Breast epithelium (tissue), 4 donors: ENCODE measurements at regions not wholly inside any gene's neighbourhood (a gene's known extent, or its start where the extent isn't known, plus 50 kb on each side); places are given as distances from the start of the nearest gene placed in this dataset.

Source experiments
- DNase-seq, 2 donors: peaks; one replicate each; pipeline ENCODE4 v3.0.0-alpha.2; 2019; ENCODE audit warnings: low spot score in 2 of 2
- H3K27ac ChIP-seq, 2 donors: fragments of 200-600 bp; sonication (generic) in 1 of 2; one replicate each; pipeline ENCODE4 v1.5.1; 2016 to 2019; ENCODE audit warnings: mild to moderate bottlenecking in 1 of 2
- H3K27me3 ChIP-seq, 2 donors: fragments of 200-600 bp; sonication (generic) in 1 of 2; one replicate each; pipeline versions ENCODE4 v1.5.1 to v1.6.0; 2017 to 2019; ENCODE audit warnings: control low read depth in 1 of 2, mild to moderate bottlenecking in 1 of 2
- H3K36me3 ChIP-seq: fragments of 200-600 bp; one replicate; pipeline ENCODE4 v1.5.1; 2019
- H3K4me1 ChIP-seq, 2 donors: fragments of 200-600 bp; sonication (generic); one replicate each; pipeline ENCODE4 v1.5.1; 2016 to 2019; ENCODE audit warnings: control low read depth in 1 of 2
- H3K4me3 ChIP-seq, 3 donors: fragments of 200-600 bp; sonication (generic); 1 replicate in 2 of 3; 2 replicates in 1 of 3; pipeline ENCODE4 v1.5.1; 2016 to 2019; ENCODE audit warnings: mild to moderate bottlenecking in 3 of 3, moderate library complexity in 2 of 3
- H3K9me3 ChIP-seq, 2 donors: fragments of 200-600 bp; sonication (generic) in 1 of 2; one replicate each; pipeline ENCODE4 v1.5.1; 2016 to 2019; ENCODE audit warnings: control low read depth in 1 of 2
- POLR2A ChIP-seq: fragments of 450-650 bp; IDR thresholded peaks from one replicate; pipeline ENCODE4 v1.6.1; 2016; ENCODE audit warnings: antibody characterized with exemption, mild to moderate bottlenecking, moderate library complexity
- POLR2AphosphoS5 ChIP-seq, 3 donors: sonication (generic); formaldehyde crosslinking; IDR thresholded peaks; one replicate each; pipeline ENCODE4 v1.6.1; 2017; ENCODE audit warnings: antibody characterized with exemption in 3 of 3
- intact Hi-C: fragments of 100-400 bp; cut with DNase I; formaldehyde crosslinking; loops from one replicate; pipeline ENCODE4 v1.15.1; 2023; ENCODE audit warnings: low total_unique reads
- TF ChIP-seq, protein P1 (sequence below), 3 donors: fragments of 450-650 bp; IDR thresholded peaks; one replicate each; pipeline ENCODE4 v1.5.1; 2016 to 2017; ENCODE audit warnings: antibody characterized with exemption in 3 of 3, mild to moderate bottlenecking in 3 of 3, moderate library complexity in 3 of 3

DNA sequence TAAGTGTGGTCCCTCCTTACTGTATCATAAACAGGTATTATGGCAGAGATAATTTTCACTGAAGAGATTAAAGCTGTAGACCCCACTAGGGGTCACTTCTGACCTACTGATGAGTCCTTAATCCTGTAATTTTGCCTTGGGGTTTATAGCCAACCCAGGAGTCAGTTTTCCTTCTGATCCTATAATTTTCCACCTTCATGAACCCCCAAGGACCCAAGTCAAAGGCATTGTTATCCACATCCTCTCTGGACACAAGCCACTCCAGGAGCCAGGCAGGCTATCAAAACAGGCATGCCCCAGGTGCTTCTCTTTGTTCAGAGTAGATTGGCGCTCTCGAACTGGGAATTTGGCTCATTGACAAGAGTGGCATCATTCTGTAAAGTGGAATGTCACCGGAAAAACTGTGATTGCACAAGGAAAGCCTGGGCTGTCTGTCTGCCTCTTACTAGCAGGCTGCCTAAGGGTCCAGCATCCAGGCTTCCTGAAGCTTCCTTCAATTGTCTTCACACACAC is 1523.2 kb upstream of the FLRT2 start:
- no peak for DNase-seq
- intact Hi-C loops: no loop called here

DNA sequence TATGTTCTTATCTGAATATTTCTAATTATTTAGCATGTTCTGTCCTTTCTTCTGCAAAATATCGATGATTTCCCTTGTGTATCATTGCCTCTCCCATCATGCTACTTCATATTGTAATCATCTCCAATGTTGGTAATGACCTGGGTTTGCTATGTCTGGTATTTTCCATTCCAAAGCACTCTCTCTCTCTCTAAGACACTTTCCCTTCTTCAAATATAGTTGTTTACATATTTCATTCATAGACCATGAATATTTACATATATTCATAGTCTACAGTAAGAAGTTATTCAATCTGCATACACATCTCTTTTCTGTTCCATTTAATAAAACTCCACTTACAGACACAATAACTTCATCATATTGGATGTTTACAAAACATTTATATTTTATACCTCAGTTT is 1516.5 kb upstream of the FLRT2 start:
- no peak overlapping the region for H3K27ac ChIP-seq
- no peaks in the 10 kb centered on the region for H3K27me3 ChIP-seq
- no peak for DNase-seq
- intact Hi-C loops: no loop called here
- H3K4me3 ChIP-seq: no peak overlapping the region
- no peaks in the 10 kb centered on the region for H3K36me3 ChIP-seq
- H3K9me3 ChIP-seq: no peaks in the 10 kb centered on the region
- no peaks in the 10 kb centered on the region for H3K4me1 ChIP-seq
- no peak for TF ChIP-seq POLR2A
- TF ChIP-seq POLR2AphosphoS5 (IDR thresholded peaks at IDR 0.05): no peak
- TF ChIP-seq, protein P1, sequence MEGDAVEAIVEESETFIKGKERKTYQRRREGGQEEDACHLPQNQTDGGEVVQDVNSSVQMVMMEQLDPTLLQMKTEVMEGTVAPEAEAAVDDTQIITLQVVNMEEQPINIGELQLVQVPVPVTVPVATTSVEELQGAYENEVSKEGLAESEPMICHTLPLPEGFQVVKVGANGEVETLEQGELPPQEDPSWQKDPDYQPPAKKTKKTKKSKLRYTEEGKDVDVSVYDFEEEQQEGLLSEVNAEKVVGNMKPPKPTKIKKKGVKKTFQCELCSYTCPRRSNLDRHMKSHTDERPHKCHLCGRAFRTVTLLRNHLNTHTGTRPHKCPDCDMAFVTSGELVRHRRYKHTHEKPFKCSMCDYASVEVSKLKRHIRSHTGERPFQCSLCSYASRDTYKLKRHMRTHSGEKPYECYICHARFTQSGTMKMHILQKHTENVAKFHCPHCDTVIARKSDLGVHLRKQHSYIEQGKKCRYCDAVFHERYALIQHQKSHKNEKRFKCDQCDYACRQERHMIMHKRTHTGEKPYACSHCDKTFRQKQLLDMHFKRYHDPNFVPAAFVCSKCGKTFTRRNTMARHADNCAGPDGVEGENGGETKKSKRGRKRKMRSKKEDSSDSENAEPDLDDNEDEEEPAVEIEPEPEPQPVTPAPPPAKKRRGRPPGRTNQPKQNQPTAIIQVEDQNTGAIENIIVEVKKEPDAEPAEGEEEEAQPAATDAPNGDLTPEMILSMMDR (IDR thresholded peaks at IDR 0.05): no peak

More for the DNA sequence above, 1523.2 kb upstream of the FLRT2 start:
- H3K9me3 ChIP-seq: no peaks in the 10 kb centered on the region
- no peak for TF ChIP-seq POLR2AphosphoS5 (IDR thresholded peaks at IDR 0.05)
- TF ChIP-seq, protein P1 (IDR thresholded peaks at IDR 0.05): no peak
- no peak for TF ChIP-seq POLR2A
- no peak overlapping the region for H3K4me3 ChIP-seq
- no peaks in the 10 kb centered on the region for H3K4me1 ChIP-seq
- no peaks in the 10 kb centered on the region for H3K36me3 ChIP-seq
- H3K27ac ChIP-seq: no peak overlapping the region
- H3K27me3 ChIP-seq: no peaks in the 10 kb centered on the region

DNA sequence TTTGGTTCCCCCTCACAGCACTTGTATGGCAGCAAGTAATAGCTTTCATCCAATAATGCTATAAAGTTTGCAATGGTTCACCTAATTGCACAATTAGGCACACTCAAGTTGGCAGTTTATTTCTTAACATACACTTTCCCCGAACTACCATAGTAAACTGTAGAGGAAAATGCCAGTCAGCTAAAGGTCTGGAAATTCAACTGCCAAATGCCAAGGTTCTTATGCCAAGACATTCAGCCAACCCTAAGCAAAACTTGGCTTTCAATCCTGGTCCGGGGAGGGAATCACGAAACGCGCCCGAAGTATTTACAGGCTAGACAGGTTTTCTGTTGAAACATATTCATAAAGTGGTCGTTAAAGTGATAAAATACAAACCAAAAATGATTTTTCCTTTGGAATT is 1512.4 kb upstream of the FLRT2 start:
- intact Hi-C loops: no loop called here
- Histone ChIP-seq H3K27me3 (no peaks in the 10 kb centered on the region), H3K27ac (no peak overlapping the region), H3K4me3 (no peak overlapping the region), H3K4me1 (no peaks in the 10 kb centered on the region), H3K9me3 (peaks cover 0 to 7% of the 10 kb centered on the region in 2 donors), H3K36me3 (no peaks in the 10 kb centered on the region)
- TF ChIP-seq, protein P1 (IDR thresholded peaks at IDR 0.05): no peak
- TF ChIP-seq POLR2A (no peak), POLR2AphosphoS5 (IDR thresholded peaks at IDR 0.05) (no peak)
- DNase-seq: peak in 1 of 2 donors; percentile 23

DNA sequence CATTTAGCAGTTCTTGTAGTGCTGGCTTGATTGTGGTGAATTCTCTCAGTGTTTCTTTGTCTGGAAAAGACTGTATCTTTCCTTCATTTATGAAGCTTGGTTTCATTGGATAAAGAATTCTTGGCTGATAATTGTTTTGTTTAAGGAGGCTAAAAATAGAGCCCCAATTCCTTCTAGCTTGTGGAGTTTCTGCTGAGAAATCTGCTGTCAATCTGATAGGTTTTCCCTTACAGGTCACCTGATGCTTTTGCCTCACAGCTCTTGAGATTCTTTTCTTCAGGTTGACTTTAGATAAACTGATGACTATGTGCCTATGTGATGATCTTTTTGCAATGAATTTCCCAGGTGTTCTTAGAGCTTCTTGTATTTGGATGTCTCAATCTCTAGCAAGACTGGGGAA is 1508.5 kb upstream of the FLRT2 start:
- Histone ChIP-seq H3K27me3 (no peaks in the 10 kb centered on the region), H3K9me3 (peaks cover 0 to 7% of the 10 kb centered on the region in 2 donors), H3K36me3 (no peaks in the 10 kb centered on the region), H3K4me3 (no peak overlapping the region), H3K27ac (no peak overlapping the region), H3K4me1 (no peaks in the 10 kb centered on the region)
- intact Hi-C loops: loop anchor here (5.0 kb wide), 1 partner anchor 1796 kb away; no protein-coding TSS in a partner anchor
- TF ChIP-seq, protein P1 (IDR thresholded peaks at IDR 0.05): no peak
- no peak for TF ChIP-seq POLR2A
- no peak for TF ChIP-seq POLR2AphosphoS5 (IDR thresholded peaks at IDR 0.05)
- no peak for DNase-seq

DNA sequence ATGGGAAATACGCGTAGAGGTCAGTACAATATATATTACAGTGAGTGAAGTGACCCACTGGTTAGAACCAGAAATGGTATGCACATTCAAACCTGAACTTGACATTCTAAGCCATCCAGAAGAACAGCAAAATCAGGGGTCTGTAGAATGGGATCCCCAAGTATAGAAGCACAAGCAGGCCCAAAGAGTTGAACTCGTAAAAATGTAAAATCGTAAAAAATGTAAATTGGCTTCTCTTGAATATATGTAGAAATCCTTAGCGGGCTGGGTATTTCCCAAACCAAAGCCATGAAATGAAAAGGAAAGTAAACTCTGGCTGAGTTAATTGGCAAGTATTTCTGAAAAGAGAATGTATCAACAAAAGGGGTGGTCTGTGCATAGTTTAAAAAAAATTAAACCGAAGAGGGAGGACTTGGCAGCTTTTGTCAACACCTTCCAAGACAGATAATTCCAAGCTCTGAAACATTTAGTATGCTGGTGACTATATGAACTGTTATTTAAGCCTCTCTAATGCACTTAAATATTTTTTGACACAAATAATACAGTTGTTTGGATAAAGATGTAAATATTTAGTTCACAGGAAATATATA is 1505.6 kb upstream of the FLRT2 start:
- Histone ChIP-seq H3K9me3 (peaks cover 0 to 7% of the 10 kb centered on the region in 2 donors), H3K4me1 (no peaks in the 10 kb centered on the region), H3K27me3 (no peaks in the 10 kb centered on the region), H3K27ac (no peak overlapping the region), H3K4me3 (no peak overlapping the region), H3K36me3 (no peaks in the 10 kb centered on the region)
- intact Hi-C loops: loop anchor here (5.0 kb wide), 1 partner anchor 1793 kb away; no protein-coding TSS in a partner anchor
- no peak for DNase-seq
- TF ChIP-seq POLR2AphosphoS5 (IDR thresholded peaks at IDR 0.05) (no peak), POLR2A (no peak)
- TF ChIP-seq, protein P1 (IDR thresholded peaks at IDR 0.05): no peak
